ENCODE measurements at regions not wholly inside any gene's neighbourhood (a gene's known extent, or its start where the extent isn't known, plus 50 kb on each side); places are given as distances from the start of the nearest gene placed in this dataset.
"Not testable (repeated sequence)": the region's sequence is repeated elsewhere in the genome, so short reads cannot be mapped to it uniquely, and the experiment has no call there.

DNA sequence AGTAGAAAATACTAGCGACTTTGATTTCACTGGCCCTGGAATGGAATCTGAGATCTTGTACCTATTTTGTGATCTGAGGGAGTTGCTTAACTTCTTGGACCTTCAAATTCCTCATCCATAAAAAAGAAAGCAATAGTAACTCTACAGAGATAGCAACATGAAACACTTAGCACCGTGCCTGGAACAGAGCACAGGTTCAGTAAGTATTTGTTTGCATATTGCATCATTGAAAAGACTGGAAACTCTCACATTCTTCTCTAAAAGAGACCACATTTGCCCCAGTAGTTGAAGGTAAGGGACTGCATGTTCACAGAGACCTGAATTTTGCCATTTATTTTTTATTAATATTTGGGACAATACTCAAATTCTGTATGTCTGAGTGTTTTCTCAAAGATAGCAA is 358.1 kb downstream of the COG6 start:
- no peak for DNase-seq
- in situ Hi-C loops (cut with MboI; ENCODE audit: low pct_unique_long_range_greater_than_20kb, low sequenced_read_pairs) = no loop called here

- in situ Hi-C loops (cut with MboI; ENCODE audit: low pct_unique_long_range_greater_than_20kb, low sequenced_read_pairs) = no loop called here
- no peak for DNase-seq
Observed at GRCh38 chr13:40016953-40017660, 361.6 kb downstream of the COG6 start.

DNA sequence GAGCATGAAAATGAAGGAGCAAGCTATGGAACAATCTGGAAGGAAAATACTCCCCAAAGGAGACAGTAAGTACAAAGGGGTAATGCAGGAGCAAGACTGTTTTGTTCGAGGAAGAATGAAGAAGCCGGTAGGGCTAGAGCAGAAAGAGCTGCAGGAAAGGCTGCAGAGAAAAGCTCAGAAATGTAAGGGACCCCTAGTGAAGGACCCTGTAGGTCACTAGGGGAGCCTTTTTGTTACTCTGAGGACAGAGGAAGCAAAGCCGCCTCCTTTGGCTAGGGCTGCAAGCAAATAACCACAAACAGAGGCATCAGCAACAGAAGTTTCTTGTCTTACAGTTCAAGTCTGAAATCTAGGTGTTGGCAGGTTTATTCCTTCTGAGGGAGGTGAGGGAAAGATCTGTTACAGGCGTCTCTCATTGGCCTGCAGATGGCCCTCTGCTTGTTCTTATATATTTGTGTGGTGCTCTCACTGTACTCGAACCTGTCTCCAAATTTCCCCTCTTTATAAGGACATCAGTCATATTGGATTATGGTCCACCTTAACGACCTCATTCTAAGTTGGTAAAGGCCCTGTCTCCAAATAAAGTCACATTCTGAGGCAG is 362.3 kb downstream of the COG6 start:
- in situ Hi-C loops (cut with MboI; ENCODE audit: low pct_unique_long_range_greater_than_20kb, low sequenced_read_pairs) = no loop called here
- no peak for DNase-seq

- in situ Hi-C loops (cut with MboI; ENCODE audit: low pct_unique_long_range_greater_than_20kb, low sequenced_read_pairs) = no loop called here
- no peak for DNase-seq
Observed at GRCh38 chr13:40023595-40024203, 368.2 kb downstream of the COG6 start.

- in situ Hi-C loops (cut with MboI; ENCODE audit: low pct_unique_long_range_greater_than_20kb, low sequenced_read_pairs) = no loop called here
- DNase-seq = no peak
Observed at GRCh38 chr13:40024204-40024966, 368.9 kb downstream of the COG6 start.

DNA sequence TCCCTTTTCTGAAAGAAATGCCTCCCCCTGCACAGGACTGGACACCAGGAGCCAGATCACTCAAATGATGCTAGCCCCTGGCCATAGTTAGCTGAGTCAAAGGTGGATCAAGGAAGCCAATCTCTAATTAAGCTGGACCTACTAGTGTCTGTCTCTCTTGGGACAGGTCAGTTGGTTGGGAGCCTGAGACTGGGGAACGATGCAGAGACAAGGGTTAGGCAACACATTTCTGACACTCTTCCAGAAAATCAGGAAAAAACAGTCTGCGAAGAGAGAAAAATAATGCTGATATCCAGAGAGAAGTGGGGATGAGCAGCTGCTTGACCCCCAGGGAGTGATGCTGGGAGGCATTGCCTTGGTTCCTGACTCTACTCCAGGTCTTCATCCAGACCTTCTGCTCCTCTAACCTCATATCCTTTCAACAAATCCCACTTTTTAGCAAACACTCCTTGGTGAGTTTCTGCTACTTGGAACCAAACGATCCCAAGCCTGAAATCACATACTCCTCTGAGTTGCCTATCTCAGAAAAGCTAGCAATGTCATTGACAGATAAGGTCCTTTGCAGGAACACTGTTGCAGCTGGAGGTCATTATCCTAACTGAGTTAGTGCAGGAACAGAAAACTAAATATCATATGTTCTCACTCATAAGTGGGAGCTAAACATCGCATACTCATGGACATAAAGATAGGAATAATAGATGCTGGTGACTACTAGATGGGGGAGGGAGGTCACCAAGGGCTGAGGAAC is 369.7 kb downstream of the COG6 start:
- in situ Hi-C loops (cut with MboI; ENCODE audit: low pct_unique_long_range_greater_than_20kb, low sequenced_read_pairs) = no loop called here
- no peak for DNase-seq

- in situ Hi-C loops (cut with MboI; ENCODE audit: low pct_unique_long_range_greater_than_20kb, low sequenced_read_pairs) = no loop called here
Observed at GRCh38 chr13:40026174-40026585, 370.7 kb downstream of the COG6 start.

GRCh38 chr13:40026741-40027140 is 371.3 kb downstream of the COG6 start:
- DNase-seq = no peak
- in situ Hi-C loops (cut with MboI; ENCODE audit: low pct_unique_long_range_greater_than_20kb, low sequenced_read_pairs) = no loop called here

More at GRCh38 chr13:40026174-40026585, 370.7 kb downstream of the COG6 start:
- no peak for DNase-seq

- no peak for DNase-seq
- in situ Hi-C loops (cut with MboI; ENCODE audit: low pct_unique_long_range_greater_than_20kb, low sequenced_read_pairs) = no loop called here
Observed at GRCh38 chr13:40028446-40028845, 373.0 kb downstream of the COG6 start.

DNA sequence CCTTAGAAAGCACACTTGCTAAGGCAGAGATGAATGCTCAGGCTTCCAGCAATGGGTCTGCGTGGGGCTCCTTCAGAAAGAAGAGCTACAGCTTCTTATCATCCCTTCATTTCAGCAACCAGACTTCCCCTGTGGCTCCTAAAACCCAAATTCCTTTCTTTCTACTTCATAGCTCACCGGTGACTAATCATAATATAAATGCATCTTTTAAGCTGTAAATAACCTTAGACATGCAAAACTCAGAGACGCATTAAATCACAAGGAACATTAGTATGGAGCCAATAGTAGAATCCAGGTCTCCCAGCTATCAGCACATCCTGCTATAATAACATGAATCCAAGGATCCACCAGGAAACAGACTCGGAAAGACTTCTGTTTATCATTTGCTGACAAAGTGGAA is 375.6 kb downstream of the COG6 start:
- DNase-seq = no peak
- in situ Hi-C loops (cut with MboI; ENCODE audit: low pct_unique_long_range_greater_than_20kb, low sequenced_read_pairs) = no loop called here

GRCh38 chr13:40039061-40039460 is 383.6 kb downstream of the COG6 start:
- in situ Hi-C loops (cut with MboI; ENCODE audit: low pct_unique_long_range_greater_than_20kb, low sequenced_read_pairs) = no loop called here
- no peak for DNase-seq

GRCh38 chr13:40042991-40043390 is 387.5 kb downstream of the COG6 start:
- in situ Hi-C loops (cut with MboI; ENCODE audit: low pct_unique_long_range_greater_than_20kb, low sequenced_read_pairs) = no loop called here
- no peak for DNase-seq

DNA sequence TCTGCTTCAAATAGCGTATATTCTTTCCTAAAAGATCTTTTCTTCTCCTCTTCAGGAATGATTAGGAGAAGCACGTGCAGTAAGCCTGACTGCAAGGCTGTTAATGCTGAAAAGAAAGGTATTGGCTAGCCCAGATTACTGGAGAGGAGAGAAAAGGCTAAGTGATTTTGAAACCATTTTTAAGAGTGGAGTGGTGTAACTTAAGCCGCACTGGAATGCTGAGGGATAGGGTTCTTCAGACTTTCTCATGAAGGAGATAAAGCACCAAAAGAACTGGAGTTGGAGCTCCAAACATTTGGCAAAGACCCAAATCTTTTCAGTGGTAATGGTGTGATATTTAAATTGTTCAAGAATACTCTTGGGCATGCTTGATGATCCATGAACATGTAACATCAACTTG is 388.3 kb downstream of the COG6 start:
- no peak for DNase-seq
- in situ Hi-C loops (cut with MboI; ENCODE audit: low pct_unique_long_range_greater_than_20kb, low sequenced_read_pairs) = no loop called here

DNA sequence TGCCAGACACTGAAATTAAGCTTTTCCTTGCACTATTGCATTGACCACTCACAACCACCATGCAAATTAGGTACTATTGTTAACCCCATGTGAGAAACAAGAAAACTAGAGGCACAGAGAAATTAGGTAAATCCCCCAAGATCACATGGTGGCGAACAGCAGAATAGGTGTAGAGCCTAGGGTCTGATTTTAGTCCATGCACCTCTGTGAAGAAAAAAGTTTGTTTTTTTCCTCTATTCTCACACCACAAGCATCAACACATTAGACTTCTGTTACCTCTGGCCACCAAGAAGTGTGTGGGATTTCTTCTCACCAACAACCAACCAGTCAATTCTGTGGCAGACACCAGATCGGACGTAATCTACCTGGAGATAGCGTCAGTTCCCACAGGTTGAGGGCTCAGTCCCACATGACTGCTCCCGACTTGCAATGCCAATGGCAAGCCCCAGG is 391.9 kb downstream of the COG6 start:
- no peak for DNase-seq
- in situ Hi-C loops (cut with MboI; ENCODE audit: low pct_unique_long_range_greater_than_20kb, low sequenced_read_pairs) = no loop called here

- no peak for DNase-seq
- in situ Hi-C loops (cut with MboI; ENCODE audit: low pct_unique_long_range_greater_than_20kb, low sequenced_read_pairs) = no loop called here
Observed at GRCh38 chr13:40048551-40048950, 393.1 kb downstream of the COG6 start.

DNA sequence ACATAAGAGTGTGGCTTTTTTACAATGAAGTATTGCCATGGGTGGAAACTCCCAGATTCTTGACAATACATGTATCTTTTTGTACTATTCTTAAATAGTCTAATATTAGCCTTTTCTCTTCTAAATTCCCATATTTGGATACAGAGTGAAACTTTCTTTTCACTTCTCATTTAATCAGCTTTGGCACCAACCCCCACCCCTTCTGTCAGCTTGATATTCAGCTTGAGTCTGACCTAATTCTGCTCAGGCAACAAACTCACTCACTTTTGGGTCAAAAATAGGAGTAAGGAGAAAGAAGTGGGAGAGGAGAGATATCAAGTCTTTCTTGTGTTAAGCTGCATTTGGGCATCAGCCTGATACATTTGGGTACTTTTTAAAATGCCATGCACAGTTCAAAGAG is 397.5 kb downstream of the COG6 start:
- no peak for DNase-seq
- in situ Hi-C loops (cut with MboI; ENCODE audit: low pct_unique_long_range_greater_than_20kb, low sequenced_read_pairs) = loop anchor here (25.0 kb wide), 1 partner anchor 634 kb away; no protein-coding TSS in a partner anchor

DNA sequence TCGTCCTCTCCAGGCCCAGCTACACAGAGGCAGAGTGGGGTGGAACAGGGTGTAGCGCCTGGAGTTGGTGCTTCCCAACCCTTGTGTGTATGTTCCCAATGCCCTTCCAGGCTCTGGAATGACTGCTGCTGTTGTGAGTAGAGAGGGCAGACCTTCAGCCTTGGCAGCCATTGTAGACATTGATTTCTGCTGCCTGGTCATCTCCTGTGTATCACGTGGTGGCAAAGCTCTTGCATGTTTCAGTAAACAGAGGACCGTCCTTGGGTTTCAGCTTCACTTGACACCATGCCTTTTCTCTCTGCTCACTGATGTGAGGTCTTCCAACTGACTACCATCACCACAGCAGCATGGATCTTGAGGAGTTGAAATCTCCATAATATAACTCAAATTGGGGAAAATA is 397.9 kb downstream of the COG6 start:
- in situ Hi-C loops (cut with MboI; ENCODE audit: low pct_unique_long_range_greater_than_20kb, low sequenced_read_pairs) = loop anchor here (25.0 kb wide), 1 partner anchor 634 kb away; no protein-coding TSS in a partner anchor

GRCh38 chr13:40054422-40054821 is 399.0 kb downstream of the COG6 start:
- in situ Hi-C loops (cut with MboI; ENCODE audit: low pct_unique_long_range_greater_than_20kb, low sequenced_read_pairs) = loop anchor here (25.0 kb wide), 1 partner anchor 633 kb away; no protein-coding TSS in a partner anchor

More for the DNA sequence above, 397.9 kb downstream of the COG6 start:
- DNase-seq = no peak

More at GRCh38 chr13:40054422-40054821, 399.0 kb downstream of the COG6 start:
- DNase-seq = not testable (repeated sequence)
